Suprapubic skin (tissue), 4 donors: ENCODE measurements at regions not wholly inside any gene's neighbourhood (a gene's known extent, or its start where the extent isn't known, plus 50 kb on each side); places are given as distances from the start of the nearest gene placed in this dataset.

Experiments
- DNase-seq, 2 donors: peaks; one replicate each; pipeline ENCODE4 v3.0.0-alpha.2; 2019; ENCODE audit warnings: low spot score in 2 of 2
- H3K27ac ChIP-seq: fragments of 200-600 bp; sonication (generic); one replicate; pipeline ENCODE4 v1.5.1; 2019
- H3K27me3 ChIP-seq: fragments of 200-600 bp; sonication (generic); one replicate; pipeline ENCODE4 v1.5.1; 2019
- H3K36me3 ChIP-seq: fragments of 200-600 bp; sonication (generic); one replicate; pipeline ENCODE4 v1.5.1; 2019
- H3K4me1 ChIP-seq: fragments of 200-600 bp; sonication (generic); one replicate; pipeline ENCODE4 v1.5.1; 2019
- H3K4me3 ChIP-seq: fragments of 200-600 bp; sonication (generic); one replicate; pipeline ENCODE4 v1.5.1; 2019; ENCODE audit warnings: mild to moderate bottlenecking
- H3K9me3 ChIP-seq: fragments of 200-600 bp; sonication (generic); one replicate; pipeline ENCODE4 v1.5.1; 2019
- CTCF ChIP-seq, 2 donors: fragments of 200-600 bp in 1 of 2; fragments of 450-650 bp in 1 of 2; sonication (generic) in 1 of 2; IDR thresholded peaks; one replicate each; pipeline ENCODE4 v1.5.1; 2016 to 2019; ENCODE audit warnings: antibody characterized with exemption in 2 of 2, mild to moderate bottlenecking in 1 of 2, moderate library complexity in 1 of 2
- EP300 ChIP-seq: sonication (generic); formaldehyde crosslinking; IDR thresholded peaks from one replicate; pipeline ENCODE4 v1.6.1; 2017; ENCODE audit warnings: antibody characterized with exemption
- POLR2A ChIP-seq, 2 donors: fragments of 450-650 bp; IDR thresholded peaks; one replicate each; pipeline ENCODE4 v1.6.1; 2017; ENCODE audit warnings: antibody characterized with exemption in 2 of 2, mild to moderate bottlenecking in 2 of 2, moderate library complexity in 2 of 2
- POLR2AphosphoS5 ChIP-seq, 3 donors: sonication (generic); formaldehyde crosslinking; IDR thresholded peaks; one replicate each; pipeline ENCODE4 v1.6.1; 2017; ENCODE audit warnings: antibody characterized with exemption in 3 of 3
- WGBS: methylation state at CpG from one replicate; pipeline ENCODE4 v1.1.5; 2018; 5-methylcytosine and 5-hydroxymethylcytosine counted together

GRCh38 chr18:77635858-77636257 lies 386.2 kb downstream of the GALR1 start:
- no peak for DNase-seq
- Histone ChIP-seq H3K4me1 (no peaks in the 10 kb centered on the region), H3K9me3 (no peaks in the 10 kb centered on the region), H3K27ac (no peak overlapping the region), H3K27me3 (no peaks in the 10 kb centered on the region), H3K36me3 (no peaks in the 10 kb centered on the region), H3K4me3 (no peak overlapping the region)
- TF ChIP-seq EP300 (no peak), CTCF (IDR thresholded peaks at IDR 0.05) (no peak), POLR2AphosphoS5 (IDR thresholded peaks at IDR 0.05) (no peak), POLR2A (IDR thresholded peaks at IDR 0.05) (no peak)
- WGBS, result 68% methylated on average over 6 of the region's 6 CpGs

GRCh38 chr18:77645170-77645872 lies 395.7 kb downstream of the GALR1 start:
- no peaks in the 10 kb centered on the region for H3K27me3 ChIP-seq
- WGBS, result 53% methylated on average over 8 of the region's 8 CpGs
- H3K4me3 ChIP-seq, result no peak overlapping the region
- TF ChIP-seq POLR2AphosphoS5 (IDR thresholded peaks at IDR 0.05), result no peak
- no peak for TF ChIP-seq POLR2A (IDR thresholded peaks at IDR 0.05)
- no peak for TF ChIP-seq EP300
- TF ChIP-seq CTCF (IDR thresholded peaks at IDR 0.05), result no peak
- no peak overlapping the region for H3K27ac ChIP-seq
- no peaks in the 10 kb centered on the region for H3K4me1 ChIP-seq
- no peaks in the 10 kb centered on the region for H3K36me3 ChIP-seq
- no peak for DNase-seq
- H3K9me3 ChIP-seq, result no peaks in the 10 kb centered on the region

GRCh38 chr18:77647472-77647871 lies 397.8 kb downstream of the GALR1 start:
- no peak for TF ChIP-seq POLR2A (IDR thresholded peaks at IDR 0.05)
- no peak for TF ChIP-seq POLR2AphosphoS5 (IDR thresholded peaks at IDR 0.05)
- TF ChIP-seq CTCF (IDR thresholded peaks at IDR 0.05), result no peak
- TF ChIP-seq EP300, result no peak
- no peaks in the 10 kb centered on the region for H3K9me3 ChIP-seq
- H3K27me3 ChIP-seq, result peaks cover 6% of the 10 kb centered on the region
- no peak overlapping the region for H3K27ac ChIP-seq
- H3K36me3 ChIP-seq, result no peaks in the 10 kb centered on the region
- no peak for DNase-seq
- H3K4me1 ChIP-seq, result no peaks in the 10 kb centered on the region
- no peak overlapping the region for H3K4me3 ChIP-seq
- WGBS, result 69% methylated on average over 8 of the region's 8 CpGs

GRCh38 chr18:77648411-77648810 lies 398.8 kb downstream of the GALR1 start:
- no peak for DNase-seq

More at GRCh38 chr18:77648411-77648810, 398.8 kb downstream of the GALR1 start:
- 64% methylated on average over 7 of the region's 7 CpGs for WGBS
- Histone ChIP-seq H3K4me1 (no peaks in the 10 kb centered on the region), H3K9me3 (no peaks in the 10 kb centered on the region), H3K27me3 (peaks cover 6% of the 10 kb centered on the region), H3K36me3 (no peaks in the 10 kb centered on the region), H3K27ac (no peak overlapping the region), H3K4me3 (no peak overlapping the region)
- TF ChIP-seq CTCF (IDR thresholded peaks at IDR 0.05) (no peak), POLR2AphosphoS5 (IDR thresholded peaks at IDR 0.05) (no peak), POLR2A (IDR thresholded peaks at IDR 0.05) (no peak), EP300 (no peak)
